ENCODE measurements at regions not wholly inside any gene's neighbourhood (a gene's known extent, or its start where the extent isn't known, plus 50 kb on each side); places are given as distances from the start of the nearest gene placed in this dataset.
"Not testable (repeated sequence)": the region's sequence is repeated elsewhere in the genome, so short reads cannot be mapped to it uniquely, and the experiment has no call there.

DNA sequence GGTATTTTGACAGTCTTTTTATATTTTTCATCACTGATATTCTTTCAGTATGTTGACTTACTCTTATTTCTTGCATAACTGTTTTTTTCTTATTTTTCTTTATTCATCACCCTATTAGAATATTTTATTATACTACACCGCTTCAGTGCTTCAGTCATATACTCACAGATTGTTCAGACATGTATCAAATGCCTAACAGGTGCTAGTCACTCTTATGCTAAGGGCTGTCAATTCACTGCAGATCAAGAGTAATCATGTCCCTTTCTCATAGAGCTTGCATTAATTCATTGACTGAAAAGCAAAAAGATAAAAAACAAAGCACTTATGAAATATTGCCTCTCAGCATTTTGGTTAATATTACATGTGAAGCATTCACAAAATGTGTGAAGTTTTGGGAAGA lies 1435.6 kb downstream of the STIM2 start:
- DNase-seq (ENCODE audit: low spot score) = no peak

DNA sequence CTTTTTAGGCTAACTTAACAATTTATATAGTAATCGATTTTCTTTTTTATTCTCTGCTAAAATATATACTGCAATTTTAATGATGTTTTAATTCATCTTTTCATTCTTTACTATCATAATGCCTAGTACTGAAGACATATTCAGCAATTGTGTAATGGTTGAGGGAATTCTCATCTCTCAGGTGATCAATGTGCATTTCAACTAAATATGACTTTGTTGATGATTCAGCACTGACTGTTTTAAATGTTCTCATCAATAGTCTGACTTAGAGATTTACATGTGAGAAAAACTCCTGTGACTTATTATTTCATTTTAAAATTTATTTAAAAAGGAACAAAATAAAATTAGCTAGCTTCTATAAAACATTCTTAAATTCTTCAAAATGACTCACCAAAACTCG lies 1450.3 kb downstream of the STIM2 start:
- DNase-seq (ENCODE audit: low spot score) = no peak

DNA sequence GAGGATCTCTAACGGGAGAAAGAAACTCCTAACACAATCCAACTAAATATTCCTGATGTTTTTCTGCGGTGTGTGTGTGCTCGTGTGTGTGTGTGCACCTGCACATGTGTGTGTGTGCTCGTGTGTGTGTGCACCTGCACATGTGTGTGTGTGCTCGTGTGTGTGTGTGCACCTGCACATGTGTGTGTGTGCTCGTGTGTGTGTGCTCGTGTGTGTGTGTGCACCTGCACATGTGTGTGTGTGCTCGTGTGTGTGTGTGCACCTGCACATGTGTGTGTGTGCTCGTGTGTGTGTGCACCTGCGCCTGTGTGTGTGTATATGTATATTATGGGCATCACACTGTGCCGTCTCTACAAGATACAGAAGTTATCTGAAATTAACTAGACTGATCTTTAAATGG lies 1451.9 kb downstream of the STIM2 start:
- DNase-seq (ENCODE audit: low spot score) = not testable (repeated sequence)

DNA sequence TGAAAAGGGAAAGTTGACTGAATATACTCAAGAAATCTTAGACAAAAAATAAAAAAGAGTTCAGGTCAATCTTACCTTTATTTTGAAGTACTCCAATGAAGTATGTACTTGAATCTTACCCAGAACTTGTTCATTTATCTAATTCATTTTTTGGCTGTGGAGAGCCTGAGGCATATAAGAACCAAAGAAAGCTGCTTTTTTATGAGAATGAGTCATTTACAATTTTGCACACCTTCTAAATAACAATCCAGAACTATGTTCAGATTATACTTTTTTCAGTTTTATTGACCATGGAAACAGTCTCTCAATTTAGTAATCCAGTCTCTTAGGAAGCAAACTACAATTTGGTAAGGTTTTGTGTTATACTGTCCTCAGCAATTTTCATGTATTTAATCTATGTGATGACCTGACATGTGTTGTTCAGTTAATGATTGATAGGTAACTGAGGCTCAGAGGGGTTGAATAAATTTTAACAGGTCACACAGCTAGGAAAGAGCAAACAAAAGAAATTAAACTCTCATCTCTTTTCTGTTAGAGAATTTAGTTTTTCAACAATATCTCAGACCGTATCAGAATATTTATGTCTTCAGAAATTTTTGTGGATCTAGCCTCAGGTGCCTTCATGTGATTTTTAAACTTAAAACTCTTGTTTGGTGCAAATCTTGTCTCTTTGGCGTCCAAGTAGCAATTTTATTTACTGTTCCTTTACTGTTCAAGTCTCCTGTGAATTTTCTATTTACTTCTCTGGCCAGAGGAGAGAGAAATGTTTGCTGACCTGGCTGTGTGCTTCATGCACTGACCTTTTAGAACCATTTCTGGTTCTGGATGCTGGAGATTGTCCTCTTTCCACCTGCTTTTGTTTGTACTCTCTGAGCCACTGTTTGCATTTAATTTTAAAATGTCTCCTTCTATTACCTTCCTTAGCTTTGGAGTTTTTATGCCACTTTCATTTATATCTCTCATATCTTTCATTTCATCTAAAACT lies 1453.4 kb downstream of the STIM2 start:
- no peak for DNase-seq (ENCODE audit: low spot score)

DNA sequence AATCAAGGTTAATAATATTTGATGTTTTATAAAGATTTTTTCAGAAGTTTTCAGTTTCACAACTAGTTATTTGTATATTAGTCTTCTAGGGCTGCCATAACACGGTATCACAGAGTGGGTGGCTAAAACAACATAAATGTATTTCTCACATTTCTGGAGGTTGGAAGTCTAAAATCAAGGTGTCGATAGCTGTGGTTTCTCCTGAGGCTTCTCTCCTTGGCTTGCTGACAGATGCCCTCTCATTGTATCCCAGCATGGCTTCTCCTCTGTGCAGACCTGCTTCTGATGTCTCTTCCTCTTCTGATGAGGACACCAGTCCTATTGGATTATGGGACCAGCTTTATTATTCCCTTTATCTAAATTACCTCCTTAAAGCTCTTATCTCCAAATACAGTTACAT lies 1456.6 kb downstream of the STIM2 start:
- DNase-seq (ENCODE audit: low spot score) = no peak

DNA sequence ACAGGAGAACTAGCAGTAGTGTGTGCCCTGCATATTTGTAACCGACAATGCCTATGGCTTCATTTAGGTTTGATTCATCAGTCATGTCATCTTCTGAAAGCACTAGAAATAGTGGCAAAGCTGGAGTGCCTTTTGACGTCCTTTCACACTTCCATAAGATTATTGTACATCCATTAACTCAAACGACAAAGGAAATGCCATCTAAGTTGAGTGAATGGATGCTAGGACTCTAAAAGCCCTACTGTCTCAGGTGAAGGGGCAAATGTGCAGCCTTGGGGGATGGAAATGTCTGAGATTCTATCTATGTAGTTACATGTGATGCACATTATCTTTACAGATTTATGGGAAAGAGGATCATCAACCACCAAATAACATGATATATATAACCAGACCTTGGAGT lies 1473.6 kb downstream of the STIM2 start:
- no peak for DNase-seq (ENCODE audit: low spot score)

DNA sequence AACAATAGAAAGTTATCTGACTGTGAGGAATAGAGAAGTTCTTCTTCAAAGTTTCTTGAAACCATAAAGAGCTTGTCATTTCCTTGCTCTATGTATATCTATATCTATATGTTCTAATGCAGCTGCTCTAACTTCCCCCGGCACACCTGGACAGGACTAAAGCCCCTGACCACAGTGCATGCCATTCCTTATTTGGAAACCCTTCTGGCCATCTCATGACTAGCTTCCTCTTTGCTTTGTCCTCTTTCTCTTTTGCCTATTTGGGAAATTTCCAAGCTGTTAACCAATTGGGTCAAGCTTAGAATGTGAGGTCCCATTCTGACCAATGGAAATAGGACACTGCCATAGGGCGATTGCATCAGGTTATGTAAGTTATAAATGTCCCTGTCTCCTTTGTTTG lies 1481.1 kb downstream of the STIM2 start:
- DNase-seq (ENCODE audit: low spot score) = no peak

DNA sequence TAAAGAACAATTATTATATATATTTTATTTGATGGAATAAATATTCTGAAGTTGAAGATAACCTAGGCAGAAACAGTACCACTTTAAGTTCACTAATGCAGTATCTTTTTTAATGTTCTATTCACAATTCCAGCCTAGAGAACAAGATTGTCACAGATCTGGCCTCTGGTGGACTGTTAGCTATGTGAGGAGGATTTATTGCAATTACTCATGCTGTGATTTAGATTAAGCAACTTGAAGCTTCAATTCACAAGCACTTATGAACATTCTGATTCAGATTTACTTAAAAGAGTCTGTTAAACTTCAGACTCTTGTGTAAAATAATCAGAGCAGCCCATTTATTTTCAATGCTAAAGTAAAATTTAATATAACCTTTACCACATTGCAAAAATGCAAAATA lies 1489.8 kb downstream of the STIM2 start:
- DNase-seq (ENCODE audit: low spot score) = no peak

DNA sequence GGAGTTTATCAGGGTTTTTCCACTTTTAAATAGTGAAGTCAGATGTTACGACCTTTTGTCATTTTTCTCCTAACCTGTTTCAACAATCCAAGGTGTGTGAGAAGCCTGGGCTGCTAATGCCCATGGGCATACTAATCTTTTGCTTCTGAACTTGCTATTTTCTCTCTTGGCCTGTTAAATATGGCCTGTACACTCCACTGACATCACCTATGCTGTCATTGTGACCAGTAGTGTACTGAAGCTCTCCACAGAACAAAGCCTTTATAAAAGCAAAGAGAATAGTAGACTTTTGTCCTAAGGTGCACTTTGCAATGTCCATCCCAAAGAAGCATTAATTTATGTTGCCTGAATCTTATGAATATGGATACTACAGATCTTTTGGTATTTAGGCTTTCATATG lies 1490.5 kb downstream of the STIM2 start:
- no peak for DNase-seq (ENCODE audit: low spot score)

DNA sequence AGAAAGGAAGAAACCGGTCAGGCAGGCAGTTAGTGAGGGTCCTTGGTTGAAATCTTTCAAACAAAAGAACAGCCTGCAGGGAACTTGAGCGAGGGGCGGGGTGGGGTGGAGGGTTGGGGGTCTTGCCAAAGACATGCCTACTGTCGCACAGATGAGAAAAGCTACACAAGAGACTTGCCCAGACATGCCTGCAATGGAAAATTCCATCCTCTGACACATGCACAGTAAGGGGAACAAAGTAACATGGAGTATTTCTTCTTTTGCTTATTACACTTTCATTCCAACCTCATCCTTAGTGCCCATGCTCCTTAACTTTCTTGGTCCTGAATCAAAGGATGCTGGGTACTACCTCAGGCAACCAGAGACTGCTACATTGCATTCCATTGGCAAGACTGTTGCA lies 1491.2 kb downstream of the STIM2 start:
- DNase-seq (ENCODE audit: low spot score) = no peak

DNA sequence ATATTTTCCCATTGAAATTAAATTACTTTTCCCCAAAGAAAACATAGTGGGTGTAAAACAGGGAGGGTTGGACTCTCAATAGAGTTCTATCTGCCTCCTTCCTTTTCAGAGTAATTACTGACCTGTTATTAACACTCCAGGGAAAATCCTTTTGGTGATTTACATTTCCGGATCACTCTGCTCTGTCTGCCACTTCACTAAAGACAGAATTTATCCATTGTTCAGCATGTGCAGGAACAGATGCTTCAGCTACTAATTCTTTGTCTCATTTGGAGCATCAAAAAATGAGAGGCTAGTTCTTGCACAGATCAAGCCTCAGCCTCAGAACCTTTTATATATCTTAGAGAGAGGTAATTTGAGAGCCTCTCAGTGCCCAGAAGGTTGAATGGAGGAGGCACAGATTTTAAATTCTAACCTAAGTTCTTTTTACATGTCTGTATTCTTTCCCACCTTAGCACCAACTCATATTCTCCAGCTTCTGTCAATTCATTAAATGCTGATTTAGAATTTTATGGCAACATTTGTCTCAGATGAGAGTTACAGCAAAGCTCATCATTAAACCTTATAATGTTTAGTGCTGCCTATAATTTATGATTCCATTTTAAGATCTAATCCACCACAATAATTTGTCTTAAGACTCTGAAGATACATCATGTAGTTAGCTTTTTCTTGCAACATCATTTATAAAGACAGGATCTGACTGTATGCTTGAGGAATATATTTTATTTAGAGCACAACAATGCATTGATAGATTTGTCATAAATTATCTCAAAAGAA lies 1494.4 kb downstream of the STIM2 start:
- DNase-seq (ENCODE audit: low spot score) = no peak

DNA sequence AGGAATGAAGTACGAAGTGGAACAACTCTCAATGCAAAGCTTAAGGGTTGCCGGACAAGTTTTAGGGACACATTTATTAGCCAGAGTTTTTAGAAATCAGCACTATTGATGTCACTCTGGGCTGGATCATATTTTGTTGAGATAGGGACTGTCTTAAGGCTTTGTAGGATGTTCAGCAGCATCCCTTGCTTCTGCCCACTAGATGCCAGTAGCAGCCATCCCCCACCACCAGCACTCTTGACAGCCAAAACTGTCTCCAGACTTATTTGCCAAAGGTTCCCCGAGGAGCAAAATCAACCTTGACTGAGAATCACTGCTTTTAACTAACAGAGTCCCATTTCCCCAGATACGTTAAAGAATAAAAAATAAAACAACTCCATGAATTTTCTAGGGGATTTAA lies 1497.3 kb downstream of the STIM2 start:
- peak; percentile 27 for DNase-seq (ENCODE audit: low spot score)

DNA sequence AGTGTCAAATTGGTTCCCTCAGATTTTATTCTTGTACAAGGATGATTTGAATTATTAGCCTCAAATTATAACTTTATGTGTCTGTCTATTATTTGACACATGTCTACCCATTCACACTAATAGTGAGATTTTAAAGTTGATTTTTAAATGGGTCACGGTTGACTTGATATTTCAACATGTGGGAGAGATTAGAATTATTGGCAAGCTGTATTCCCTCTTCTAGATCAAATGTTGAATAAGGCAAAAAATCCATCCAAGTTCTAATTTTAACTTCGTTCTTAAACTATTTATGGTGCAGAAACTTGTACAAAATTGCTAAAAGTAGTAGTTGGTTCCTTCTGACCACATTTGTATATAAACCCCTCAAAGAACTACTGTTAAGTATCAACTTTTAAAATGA lies 1498.0 kb downstream of the STIM2 start:
- DNase-seq (ENCODE audit: low spot score) = peak; percentile 24

DNA sequence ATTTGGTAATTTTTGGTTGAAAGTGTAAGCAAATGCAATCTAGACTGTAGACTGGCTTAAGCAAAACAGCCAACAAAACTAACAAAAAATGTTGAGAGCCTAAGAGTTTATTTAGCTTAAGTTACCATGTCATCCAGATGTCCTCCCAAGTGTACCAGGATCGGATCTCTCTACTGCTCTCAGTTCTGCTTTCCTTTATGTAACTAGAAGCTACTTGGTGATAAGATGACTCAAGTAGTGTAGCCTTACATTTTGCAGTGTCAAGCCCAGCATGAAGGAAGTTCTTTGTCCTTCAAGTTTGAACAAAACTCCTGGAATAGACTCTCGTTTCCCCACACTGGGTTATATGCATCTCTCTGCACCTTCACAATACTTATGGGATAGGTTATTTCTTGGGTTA lies 1500.0 kb downstream of the STIM2 start:
- DNase-seq (ENCODE audit: low spot score) = no peak

DNA sequence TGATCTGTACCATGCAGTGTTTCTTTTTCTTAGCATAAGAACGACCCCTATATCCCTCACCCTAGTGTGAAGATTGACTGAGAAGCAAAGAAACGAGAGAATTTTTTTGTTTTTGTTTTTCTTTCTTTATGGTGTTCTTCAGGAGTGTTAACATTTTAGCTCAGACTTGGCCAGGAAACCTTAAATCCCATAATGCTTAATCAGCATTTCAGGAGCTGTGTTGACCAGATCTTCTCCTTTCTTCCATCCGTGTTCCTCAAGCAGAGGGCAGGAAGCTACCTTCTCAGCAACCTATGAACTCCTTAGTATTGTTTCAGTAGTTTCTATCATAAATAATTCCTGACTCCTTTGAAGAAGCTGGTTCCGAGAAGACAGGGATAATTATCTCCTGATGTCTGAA lies 1501.5 kb downstream of the STIM2 start:
- DNase-seq (ENCODE audit: low spot score) = no peak

DNA sequence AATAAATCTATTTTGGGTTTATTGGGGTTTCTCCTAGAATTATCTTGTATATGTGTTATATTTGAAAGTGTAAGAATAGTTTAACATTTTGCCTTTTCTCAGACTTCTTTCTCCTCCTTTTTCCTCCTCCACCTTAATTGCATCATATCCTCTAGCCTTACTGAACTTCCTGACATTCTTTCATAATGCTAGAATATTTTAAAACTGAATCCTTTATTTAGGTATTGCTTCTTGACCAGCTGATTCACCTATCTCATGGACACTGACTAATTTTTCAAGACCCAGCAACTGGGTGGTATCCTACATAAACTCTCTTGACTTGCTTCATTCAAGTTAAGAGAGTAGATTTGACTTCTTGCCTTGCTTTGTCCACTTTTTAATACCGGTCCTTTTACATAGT lies 1508.9 kb downstream of the STIM2 start:
- DNase-seq (ENCODE audit: low spot score) = no peak

DNA sequence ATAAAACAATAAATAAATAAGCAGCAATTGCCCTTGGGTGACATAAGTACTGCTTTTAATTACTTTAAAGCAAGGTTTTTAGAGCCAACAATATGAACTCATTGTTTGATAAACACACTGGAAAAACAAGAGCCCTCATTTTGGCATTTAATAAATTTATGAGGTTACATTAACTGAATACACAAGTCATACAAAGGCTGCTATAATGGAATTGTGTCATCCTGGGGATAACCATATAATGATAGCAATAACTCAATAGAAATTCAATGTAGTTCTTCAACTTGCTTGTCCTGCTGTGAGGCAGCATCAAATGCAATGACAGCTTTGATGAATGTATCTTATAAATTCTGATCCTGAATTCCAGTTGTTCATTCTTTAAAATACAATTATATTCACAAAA lies 1512.5 kb downstream of the STIM2 start:
- no peak for DNase-seq (ENCODE audit: low spot score)

DNA sequence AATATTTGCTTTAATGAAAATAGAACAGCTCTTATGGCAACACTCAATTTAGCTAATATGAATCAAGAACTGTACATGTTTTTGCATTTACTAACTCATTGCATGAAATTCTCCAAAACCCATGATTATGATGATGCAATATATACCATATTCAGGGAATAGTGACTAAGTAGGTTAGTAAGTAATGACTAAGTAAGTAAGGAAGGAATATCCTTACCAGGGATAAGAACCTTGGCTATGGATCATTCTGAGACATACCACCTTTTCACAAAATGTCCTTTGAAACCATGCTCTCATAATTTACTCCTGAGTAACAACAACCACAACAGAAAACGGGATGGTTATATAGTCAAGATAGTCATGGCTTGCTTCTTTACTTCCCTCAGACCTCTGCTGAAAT lies 1513.0 kb downstream of the STIM2 start:
- DNase-seq (ENCODE audit: low spot score) = no peak

DNA sequence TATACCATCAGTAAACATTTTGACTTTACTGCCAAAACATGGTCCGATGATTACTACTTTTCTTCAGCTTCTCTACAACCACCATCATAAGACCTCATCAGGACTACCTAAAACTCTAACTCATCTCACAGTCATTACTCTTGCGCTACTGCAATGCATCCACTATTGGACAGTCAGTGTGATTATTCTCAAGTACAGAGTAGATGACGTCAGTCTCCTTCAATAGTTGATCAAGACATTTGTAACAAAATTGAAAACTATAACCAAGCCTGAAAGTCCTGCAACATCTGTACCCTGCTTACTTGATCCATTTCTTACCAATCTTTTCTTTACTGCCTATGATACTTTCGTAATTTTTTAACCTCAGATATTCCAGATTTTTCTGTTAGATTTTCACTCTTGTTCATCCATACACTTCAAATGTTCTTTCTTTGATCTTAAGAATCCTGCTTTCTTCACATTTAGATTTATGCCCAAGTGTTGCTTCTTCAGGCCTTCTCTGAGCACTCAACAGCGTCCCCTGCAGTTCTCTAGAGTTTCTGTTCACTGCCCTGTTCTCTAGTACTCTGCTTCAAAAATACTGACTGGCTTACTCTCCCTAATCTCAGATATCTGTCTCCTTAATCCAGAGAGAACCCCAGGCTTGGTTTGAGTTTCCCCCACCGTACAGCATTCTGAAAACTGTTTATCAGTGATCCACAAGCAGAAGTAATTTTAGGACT lies 1517.6 kb downstream of the STIM2 start:
- DNase-seq (ENCODE audit: low spot score) = no peak

DNA sequence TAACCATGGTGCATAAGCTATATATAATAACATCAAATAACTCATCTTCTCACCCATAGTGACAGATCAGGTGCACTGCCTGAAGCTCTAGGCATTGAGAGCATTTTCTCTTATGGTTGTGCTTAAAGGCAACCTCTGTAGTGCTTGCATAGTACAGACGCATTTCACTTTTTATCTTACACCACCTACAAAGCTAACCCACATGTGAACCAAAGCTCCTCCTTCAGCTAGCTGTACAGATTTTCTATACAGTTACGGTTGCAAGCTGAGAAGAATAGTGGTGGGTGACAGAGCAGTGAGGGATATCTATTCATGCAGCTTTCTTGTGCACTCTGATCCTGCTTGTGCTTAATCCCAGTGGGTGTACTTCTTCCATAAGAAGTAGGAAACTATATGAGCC lies 1525.2 kb downstream of the STIM2 start:
- DNase-seq (ENCODE audit: low spot score) = peak; percentile 15

DNA sequence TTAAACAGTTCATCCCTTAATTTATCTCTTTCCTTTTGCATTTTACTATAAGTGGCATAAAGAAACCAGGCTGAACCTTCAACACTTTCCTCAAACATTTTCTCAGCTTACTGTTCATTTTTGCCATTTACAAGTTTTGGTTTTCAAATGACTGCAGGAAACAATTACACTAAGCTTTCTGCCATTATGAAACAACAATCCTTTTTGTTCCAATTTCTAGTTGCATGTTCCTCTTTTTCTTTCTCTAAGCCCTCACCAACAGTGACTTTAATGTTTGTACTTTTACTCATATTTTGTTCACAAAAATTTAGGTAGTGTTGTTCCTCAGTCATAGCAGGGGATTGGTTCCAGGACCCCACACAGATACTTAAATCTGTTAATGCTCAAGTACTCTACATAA lies 1526.1 kb downstream of the STIM2 start:
- no peak for DNase-seq (ENCODE audit: low spot score)

DNA sequence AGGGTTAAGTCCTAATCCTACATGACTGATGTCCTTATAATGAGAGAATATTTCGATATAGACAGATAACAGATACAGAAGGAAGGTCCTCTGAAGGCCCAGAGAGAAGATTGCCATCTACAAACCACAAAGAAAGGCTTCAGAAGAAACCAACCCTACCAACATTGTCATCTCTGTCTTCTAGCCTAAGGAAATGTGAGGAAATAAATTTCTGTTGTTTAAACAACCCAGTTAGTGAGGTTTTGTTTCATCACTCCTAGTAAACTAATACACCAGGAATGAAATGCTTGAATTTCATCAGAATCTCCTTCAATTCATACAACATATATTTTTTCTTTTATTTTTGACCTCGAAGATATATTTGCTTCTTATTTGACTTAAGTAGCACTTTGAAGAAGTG lies 1527.8 kb downstream of the STIM2 start:
- DNase-seq (ENCODE audit: low spot score) = no peak

DNA sequence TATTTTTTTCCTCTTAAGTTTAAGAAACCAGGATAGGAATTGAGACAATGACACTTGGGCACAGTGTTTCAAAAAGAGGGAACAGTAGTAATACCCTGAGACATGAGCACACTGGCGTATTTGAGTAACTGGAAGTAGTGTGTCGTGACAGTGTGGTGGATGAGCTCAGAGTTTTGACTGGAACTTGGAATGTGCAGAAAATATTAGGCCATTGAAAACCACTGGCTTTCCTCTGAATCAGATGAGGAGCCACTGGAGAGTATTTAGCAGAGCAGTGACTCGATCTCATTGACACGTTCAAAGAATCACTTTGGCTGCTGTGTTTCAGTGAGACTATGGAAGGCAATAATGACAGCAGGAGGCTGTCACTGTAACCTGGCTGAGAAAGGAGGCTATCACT lies 1531.2 kb downstream of the STIM2 start:
- no peak for DNase-seq (ENCODE audit: low spot score)

All from putamen (tissue), 1 donor.